B cell (primary cell): ENCODE measurements at regions not wholly inside any gene's neighbourhood (a gene's known extent, or its start where the extent isn't known, plus 50 kb on each side); places are given as distances from the start of the nearest gene placed in this dataset.

Experiments
- CTCF ChIP-seq: fragments of 200-600 bp; IDR thresholded peaks from one replicate; pipeline ENCODE4 v1.8.0; 2022; ENCODE audit warnings: antibody characterized with exemption, mild to moderate bottlenecking
- EZH2 ChIP-seq: IDR thresholded peaks from 2 replicates; pipeline ENCODE4 v1.6.1; 2012; ENCODE audit warnings: borderline replicate concordance, low read depth, mild to moderate bottlenecking, moderate library complexity, low read length; ENCODE audit not compliant: insufficient read depth, poor library complexity, severe bottlenecking

- no peak for TF ChIP-seq CTCF
- TF ChIP-seq EZH2 = no peak
These were observed 205.5 kb downstream of the FGF10 start for GRCh38 chr5:44183753-44184152.
